KOPT-K1 (cell line): ENCODE measurements at regions not wholly inside any gene's neighbourhood (a gene's known extent, or its start where the extent isn't known, plus 50 kb on each side); places are given as distances from the start of the nearest gene placed in this dataset.

Experiments
- H3K27ac ChIP-seq: fragments of 200-600 bp; sonication (generic); 2 replicates; pipeline ENCODE4 v1.5.1; 2016; ENCODE audit warnings: antibody characterized with exemption, mild to moderate bottlenecking, low read depth, low read length; ENCODE audit not compliant: poor library complexity, severe bottlenecking
- H3K36me3 ChIP-seq: fragments of 200-600 bp; sonication (generic); 2 replicates; pipeline ENCODE4 v1.5.1; 2017; ENCODE audit warnings: antibody characterized with exemption, mild to moderate bottlenecking, low read length, moderate library complexity; ENCODE audit not compliant: insufficient read depth
- H3K9me3 ChIP-seq: fragments of 200-600 bp; sonication (generic); 2 replicates; pipeline ENCODE4 v1.5.1; 2017; ENCODE audit warnings: antibody characterized with exemption, low read length, mild to moderate bottlenecking; ENCODE audit not compliant: insufficient read depth, poor library complexity, severe bottlenecking

DNA sequence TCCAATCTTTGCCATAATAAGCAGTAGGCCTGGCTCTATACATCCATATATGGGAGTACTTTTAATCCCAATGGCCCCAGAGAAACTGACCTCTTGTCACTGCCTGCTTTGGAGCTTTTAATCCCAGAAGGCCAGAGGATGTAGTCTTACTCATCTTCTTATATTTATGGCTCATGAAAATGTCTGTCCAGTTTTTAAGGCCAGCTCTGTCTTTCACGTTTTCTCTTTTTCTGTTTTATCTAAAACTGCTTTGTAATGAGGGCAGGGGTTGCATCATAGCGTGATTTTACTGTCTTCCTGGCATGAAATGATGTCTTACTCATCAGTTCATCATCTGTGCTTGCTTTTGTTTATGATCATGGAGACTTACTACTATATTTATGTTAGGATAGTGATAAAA is 1094.9 kb downstream of the MAT2B start:
- no peaks in the 10 kb centered on the region for H3K36me3 ChIP-seq
- no peaks in the 10 kb centered on the region for H3K9me3 ChIP-seq
- H3K27ac ChIP-seq = no peak overlapping the region

DNA sequence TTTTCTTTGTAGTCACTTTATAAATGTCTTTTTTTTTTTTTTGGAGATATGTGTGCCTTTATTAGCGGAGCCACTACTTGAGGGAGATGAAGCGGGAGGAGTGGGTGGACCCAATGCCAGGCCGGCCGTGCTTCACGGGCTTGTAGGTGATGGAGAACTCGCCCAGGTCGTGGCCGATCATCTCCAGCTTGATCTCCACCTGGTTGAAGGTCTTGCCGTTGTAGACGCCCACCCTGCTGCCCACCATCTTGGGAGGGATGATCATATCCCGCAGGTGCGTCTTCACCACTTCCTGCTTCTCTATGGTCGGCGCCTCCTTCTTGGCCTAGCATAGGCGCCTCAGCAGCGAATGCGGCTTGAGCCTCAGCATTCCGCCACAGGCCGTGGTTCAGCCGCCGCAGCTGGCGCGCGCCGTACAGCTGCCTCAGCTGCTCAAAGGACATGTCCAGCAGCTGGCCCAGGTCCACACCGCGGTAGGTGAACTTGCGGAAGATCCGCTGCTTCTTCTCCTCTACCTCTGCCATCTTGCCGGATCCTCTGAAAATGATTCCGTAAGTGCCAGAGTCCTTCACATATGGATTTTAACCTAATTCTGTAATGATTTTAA is 1095.6 kb downstream of the MAT2B start:
- Histone ChIP-seq H3K9me3 (no peaks in the 10 kb centered on the region), H3K36me3 (no peaks in the 10 kb centered on the region), H3K27ac (no peak overlapping the region)

DNA sequence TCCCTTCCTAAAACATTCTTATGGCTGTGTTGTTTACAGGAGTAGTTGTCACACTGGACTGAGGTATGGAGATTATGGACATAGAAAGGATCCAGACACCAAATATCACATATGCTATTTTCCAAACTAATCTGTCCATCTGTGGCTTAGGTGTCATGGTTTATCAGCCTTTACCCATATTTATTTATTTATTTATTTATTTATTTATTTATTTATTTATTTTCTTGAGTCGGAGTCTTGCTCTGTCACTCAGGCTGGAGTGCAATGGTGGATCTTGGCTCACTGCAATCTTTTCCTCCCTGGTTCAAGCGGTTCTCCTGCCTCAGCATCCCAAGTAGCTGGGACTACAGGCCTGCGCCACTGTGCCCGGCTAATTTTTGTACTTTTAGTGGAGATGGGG is 1103.1 kb downstream of the MAT2B start:
- Histone ChIP-seq H3K27ac (no peak overlapping the region), H3K9me3 (no peaks in the 10 kb centered on the region), H3K36me3 (no peaks in the 10 kb centered on the region)

DNA sequence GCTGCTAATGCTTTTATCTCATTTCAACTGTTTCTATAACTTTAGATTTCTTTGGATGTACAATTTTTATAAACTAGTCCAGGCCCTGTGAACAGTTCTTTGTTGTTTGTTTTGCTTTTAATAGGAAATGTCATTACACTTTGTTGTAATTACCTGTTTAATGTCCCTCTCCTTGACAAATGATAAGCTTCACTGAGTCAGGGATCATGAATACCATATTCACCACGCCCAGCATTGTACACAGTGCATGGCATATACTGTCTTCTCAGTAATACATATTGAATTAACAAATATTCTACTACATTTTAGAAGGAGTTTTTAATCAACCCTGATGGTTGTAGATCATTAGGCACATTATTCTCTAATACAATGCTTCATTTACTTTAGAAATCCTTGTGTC is 1105.0 kb downstream of the MAT2B start:
- Histone ChIP-seq H3K27ac (no peak overlapping the region), H3K36me3 (no peaks in the 10 kb centered on the region), H3K9me3 (no peaks in the 10 kb centered on the region)

DNA sequence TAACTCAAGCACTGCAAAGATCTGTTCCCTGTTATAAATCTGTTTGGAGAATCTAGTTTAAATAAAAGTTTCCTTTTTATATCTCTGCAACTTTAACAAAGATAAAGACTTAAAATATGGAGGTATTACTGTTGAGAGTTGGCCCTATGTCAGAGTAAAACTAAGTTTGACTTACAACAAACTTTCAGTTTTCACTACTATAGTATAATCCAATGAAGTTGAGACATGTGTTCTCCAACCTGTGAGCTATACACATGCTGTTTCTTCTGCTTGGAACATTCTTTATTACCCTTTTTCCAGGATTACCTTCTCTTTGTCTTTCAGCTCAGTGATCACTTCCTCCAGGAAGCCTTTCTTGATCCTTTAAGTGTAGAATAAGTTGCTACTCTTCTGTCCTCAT is 1109.3 kb downstream of the MAT2B start:
- no peak overlapping the region for H3K27ac ChIP-seq
- no peaks in the 10 kb centered on the region for H3K36me3 ChIP-seq
- no peaks in the 10 kb centered on the region for H3K9me3 ChIP-seq

DNA sequence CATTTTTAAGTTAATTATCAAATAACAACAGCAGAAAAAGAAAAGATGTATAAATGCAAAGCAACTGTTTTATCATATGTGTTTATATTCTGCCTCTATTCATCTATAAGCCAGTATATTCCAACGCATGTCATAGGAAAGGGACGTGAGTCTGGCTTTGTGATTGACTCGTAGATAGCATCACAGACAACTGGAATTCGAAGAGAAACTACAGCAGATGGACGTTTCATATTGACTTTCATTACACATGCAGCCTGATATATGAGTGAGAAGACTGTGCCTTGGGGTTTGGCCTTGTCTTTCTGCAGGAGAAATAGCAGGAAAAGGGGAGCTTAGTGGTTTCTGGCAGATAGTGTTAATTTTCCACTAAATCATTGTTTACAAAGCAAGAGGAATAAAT is 1111.9 kb downstream of the MAT2B start:
- H3K36me3 ChIP-seq = no peaks in the 10 kb centered on the region
- no peaks in the 10 kb centered on the region for H3K9me3 ChIP-seq
- no peak overlapping the region for H3K27ac ChIP-seq

DNA sequence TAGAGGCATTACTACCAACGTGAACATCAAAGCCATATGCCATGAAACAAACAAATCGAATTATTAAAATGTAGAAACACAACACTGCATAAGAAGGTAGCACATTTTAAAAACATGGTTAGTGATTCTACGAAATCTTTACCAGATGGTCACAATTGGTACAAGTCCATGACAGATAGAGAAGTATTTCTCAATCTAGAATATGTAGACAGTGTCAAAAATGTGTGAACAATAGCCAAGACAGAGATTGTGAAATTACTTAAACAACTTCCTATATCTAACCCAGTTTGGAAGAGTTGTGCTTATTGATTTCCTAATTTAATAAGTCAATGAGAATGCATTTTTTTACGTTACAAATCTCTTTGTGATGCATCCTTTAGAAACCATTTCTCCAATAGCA is 1121.6 kb downstream of the MAT2B start:
- Histone ChIP-seq H3K27ac (no peak overlapping the region), H3K9me3 (no peaks in the 10 kb centered on the region), H3K36me3 (no peaks in the 10 kb centered on the region)

DNA sequence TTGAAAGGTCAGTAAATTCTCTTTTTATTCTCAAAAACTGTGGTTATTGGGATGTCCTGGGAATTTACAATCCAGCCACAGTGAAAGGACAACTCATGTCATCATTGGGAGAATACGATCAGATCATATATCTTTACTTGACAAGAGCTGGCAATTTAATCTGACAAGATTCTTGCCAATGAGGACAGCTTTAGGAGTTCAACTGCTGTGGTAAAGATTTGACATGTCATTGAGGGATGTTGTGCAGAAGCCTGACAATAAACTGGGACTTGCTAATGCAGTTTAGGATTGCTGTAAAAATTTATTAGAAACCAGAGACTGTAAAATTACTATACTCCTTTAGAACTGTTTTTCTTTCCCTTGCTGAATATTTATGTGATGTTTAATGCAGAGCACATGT is 1131.0 kb downstream of the MAT2B start:
- H3K36me3 ChIP-seq = no peaks in the 10 kb centered on the region
- H3K27ac ChIP-seq = no peak overlapping the region
- no peaks in the 10 kb centered on the region for H3K9me3 ChIP-seq

DNA sequence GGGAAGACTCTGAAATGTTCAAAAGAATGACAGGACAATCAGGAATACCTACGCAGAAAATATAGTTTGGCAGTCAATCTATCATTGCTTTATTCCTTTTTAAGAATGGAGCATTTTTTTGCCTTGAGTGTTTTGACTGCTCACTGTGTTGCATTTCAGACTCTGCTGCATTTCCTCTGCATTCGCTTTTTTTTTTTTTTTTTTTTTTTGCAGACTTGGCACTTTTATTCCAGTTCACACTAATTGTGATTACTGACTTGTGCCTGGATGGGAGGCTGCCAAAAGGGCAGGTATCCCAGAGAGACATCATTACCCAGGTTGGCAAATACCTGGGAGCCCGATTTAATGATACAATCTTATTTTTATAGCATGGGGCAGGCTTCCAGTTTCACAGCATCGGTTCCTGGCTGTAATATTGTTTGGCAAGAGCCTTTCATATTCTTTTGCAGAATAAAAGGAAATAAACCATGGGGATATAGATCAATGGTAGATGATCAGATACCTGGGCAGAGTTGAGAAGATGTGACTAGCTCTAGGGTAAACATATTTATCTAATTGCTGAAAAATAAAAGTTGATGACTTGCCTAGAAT is 1132.6 kb downstream of the MAT2B start:
- Histone ChIP-seq H3K27ac (no peak overlapping the region), H3K36me3 (no peaks in the 10 kb centered on the region), H3K9me3 (no peaks in the 10 kb centered on the region)

DNA sequence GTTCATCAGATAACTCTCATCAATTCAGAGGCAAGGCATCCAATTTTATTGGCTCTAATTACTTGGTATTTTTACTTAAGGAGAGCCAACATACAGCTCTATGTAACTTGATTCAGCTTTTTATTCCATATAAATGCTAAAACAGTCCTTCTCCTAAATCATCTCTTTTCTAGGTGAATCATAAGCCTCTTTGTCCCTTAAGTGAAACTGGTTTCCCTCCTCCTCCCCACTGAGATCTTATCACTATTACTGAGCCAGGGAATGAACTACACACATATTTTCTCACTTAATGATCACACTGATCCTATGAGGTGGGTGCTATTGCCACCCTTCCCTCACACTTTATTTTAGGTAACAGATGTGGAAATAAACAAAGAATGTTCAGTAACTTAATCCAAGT is 1143.8 kb downstream of the MAT2B start:
- no peaks in the 10 kb centered on the region for H3K9me3 ChIP-seq
- H3K36me3 ChIP-seq = no peaks in the 10 kb centered on the region
- H3K27ac ChIP-seq = no peak overlapping the region

DNA sequence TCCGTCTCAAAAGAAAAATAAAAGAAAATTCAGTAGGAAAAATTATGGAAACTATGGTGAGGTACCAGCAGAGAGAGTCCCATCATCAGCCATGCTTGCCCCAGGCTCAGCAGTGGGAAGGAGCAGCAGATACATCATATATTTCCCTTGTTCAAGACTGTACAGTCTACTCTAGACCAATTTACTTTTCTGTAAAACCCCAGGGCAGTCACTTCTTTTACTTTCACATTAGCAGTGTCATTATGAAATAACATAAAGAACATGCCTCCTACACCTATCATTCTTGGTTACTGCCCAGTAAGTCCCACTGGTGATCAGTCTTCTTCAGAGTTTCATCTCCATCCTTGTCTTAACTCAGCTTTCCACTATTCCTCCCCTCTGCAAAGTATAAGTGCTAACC is 1145.0 kb downstream of the MAT2B start:
- Histone ChIP-seq H3K36me3 (no peaks in the 10 kb centered on the region), H3K9me3 (no peaks in the 10 kb centered on the region), H3K27ac (no peak overlapping the region)

DNA sequence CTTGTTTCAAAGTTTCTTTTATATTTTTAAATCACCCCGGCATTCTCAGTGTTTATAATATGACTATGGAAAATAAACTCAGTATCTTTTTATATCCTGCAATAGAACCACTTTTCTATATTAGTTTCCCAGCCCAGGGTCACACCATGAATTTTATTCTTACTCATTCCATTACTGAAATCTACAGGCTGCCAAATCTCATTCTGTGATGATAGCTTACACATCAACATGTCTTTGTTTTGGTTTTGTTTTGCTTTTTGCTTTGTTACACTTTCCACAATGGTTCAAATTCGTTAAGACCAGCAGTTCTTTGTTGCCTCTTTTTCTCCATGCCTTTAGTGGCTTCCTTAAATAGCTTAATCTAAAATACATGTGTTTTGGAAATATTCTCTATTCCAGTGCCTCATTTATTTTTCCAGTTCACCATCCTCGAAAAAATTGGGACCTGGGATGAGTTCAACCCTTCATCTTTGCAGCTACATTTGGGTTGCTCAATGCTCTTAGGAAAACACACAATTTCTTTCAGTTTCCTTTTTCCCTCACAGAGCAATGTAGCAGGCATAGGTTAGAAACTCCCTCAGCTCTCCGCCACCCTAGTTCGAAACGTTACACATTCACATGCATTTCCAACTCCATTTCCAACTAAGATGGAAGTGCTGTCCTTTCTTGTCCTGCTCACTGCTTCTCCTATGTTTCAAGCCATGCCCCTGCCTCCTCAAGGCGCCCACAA is 1146.3 kb downstream of the MAT2B start:
- H3K27ac ChIP-seq = no peak overlapping the region
- no peaks in the 10 kb centered on the region for H3K9me3 ChIP-seq
- no peaks in the 10 kb centered on the region for H3K36me3 ChIP-seq

DNA sequence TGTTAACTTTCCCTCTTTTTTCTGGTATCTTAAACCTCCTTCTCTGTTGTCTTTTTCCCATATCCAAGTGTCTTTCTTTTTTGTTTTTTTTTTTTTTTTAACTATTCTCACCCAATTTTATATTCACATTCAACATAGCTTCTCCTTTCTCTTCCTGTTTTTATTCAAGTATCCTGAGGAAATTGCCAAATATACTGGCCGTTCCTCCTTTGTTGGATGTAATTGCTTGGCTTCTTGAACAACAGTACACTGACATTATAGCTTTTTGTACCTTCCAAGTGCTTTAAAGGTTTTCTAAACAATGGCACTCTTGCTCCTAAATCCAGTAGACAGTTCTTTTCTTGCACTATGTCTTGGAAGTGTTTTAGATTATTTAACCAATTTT is 1146.8 kb downstream of the MAT2B start:
- Histone ChIP-seq H3K36me3 (no peaks in the 10 kb centered on the region), H3K27ac (no peak overlapping the region), H3K9me3 (no peaks in the 10 kb centered on the region)

DNA sequence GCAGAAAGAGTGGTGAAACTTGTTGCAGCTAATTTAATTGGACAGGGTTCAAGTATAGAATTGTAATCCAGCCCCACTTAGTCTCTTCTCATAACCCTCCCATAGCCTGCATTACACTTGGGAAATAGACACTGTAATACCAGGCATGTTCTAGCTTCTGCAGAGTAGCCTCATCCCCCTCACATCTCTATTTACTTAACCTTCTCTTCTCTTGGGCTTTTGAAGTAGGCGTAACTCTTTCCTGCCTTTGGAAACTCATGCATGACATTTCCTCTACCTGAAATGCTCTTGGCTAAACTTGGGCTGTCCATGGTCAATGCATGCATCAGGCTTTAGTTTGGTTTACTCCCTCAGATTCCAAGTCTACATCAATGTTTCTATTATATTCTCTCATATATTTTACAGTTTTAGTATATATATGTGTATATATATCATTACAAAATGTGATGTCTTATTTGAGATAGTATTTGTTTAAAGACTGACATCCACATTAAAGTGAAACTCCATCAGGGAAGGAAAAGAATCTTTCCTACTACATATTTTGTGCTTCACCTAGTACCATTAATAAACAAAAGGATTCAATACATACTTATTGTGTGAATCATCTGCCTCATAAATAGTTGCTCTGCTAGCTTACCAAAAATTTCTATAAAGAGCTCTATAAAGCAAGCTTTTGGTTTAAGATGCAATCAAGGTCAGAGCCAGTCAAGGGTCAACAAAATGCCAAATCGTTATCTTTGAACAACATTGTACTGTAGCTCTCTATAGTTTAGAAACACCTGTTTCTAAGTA is 1158.0 kb downstream of the MAT2B start:
- no peak overlapping the region for H3K27ac ChIP-seq
- no peaks in the 10 kb centered on the region for H3K9me3 ChIP-seq
- no peaks in the 10 kb centered on the region for H3K36me3 ChIP-seq

DNA sequence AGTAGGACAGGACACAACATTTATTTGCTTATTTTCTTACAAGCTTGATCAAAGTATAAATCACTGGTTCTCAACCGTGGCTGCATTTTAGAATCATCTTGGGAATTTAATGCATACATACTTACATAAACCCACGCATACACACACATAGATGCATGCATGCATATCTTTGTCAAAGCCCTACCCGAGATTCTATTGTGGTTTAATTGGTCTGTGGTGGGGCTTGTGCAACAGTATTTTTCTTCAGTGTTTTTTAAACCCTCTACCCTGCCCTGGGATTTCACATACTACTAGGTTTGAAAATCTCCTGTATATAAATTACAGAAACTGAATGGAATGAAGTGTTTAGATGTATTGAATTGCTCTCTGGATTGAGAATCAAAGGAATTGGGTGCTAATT is 1166.2 kb downstream of the MAT2B start:
- Histone ChIP-seq H3K27ac (no peak overlapping the region), H3K36me3 (no peaks in the 10 kb centered on the region), H3K9me3 (no peaks in the 10 kb centered on the region)
